HG03575 (cell line): ENCODE measurements at regions not wholly inside any gene's neighbourhood (a gene's known extent, or its start where the extent isn't known, plus 50 kb on each side); places are given as distances from the start of the nearest gene placed in this dataset.
"Not testable (repeated sequence)": the region's sequence is repeated elsewhere in the genome, so short reads cannot be mapped to it uniquely, and the experiment has no call there.

ENCODE experiments used
- ATAC-seq: cut with Tn5 transposase; IDR thresholded peaks from one replicate; pipeline ENCODE4 v1.9.1; 2021; ENCODE audit not compliant: unreplicated experiment, insufficient number of reproducible peaks, low FRiP score; ENCODE audit errors: extremely low read depth

DNA sequence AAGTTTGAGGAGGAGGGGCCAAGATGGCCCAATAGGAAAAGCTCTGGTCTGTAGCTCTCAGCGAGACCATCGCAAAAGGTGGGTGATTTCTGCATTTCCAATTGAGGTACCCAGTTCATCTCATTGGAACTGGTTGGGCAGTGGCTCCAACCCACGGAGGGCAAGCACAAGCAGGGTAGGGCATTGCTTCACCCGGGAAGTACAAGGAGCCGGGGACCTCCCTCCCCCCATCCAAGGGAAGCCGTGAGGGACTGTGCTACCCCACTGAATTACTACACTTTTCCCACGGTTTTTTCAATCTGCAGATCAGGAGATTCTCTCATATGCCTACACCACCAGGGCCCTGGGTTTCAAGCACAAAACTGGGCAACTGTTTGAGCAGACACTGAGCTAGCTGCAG is 58.0 kb upstream of the EFCAB3 start:
- no peak for ATAC-seq

DNA sequence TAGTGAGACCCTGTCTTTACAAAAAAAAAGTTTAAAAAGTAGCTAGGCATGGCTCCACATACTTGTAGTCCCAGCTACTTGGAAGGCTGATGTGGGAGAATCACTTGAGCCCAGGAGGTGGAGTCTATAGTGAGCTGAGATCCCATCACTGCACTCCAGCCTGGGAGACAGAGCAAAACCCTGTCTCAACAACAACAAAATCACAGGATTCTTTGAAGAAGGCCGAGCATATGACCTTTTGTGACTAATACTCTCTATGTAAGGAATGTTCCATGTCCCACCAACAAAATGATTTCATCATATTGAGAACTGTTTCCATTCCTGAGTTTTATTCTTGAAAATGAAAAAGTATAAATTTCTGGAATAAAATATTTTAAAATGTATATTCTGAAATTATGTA is 58.9 kb upstream of the EFCAB3 start:
- no peak for ATAC-seq

DNA sequence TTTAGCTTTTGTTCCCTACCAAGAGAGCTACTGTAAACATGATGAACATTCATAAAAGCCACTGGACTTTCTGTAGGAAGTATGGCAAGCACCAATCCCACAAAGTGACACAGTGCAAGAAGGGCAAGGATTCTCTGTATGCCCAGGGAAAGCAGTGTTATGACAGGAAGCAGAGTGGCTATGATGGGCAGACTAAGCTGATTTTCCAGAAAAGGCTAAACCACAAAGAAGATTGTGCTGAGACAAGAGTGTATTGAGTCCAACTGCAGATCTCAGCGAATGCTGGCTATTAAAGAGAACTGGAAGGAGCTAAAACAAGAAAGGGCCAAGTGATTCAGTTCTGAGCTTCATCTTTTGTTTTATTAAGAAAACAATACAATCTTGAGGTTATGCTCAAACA is 60.5 kb upstream of the EFCAB3 start:
- no peak for ATAC-seq

- no peak for ATAC-seq
These were observed 71.0 kb upstream of the EFCAB3 start for GRCh38 chr17:62309396-62309795.

- ATAC-seq: no peak
These were observed 73.2 kb upstream of the EFCAB3 start for GRCh38 chr17:62307196-62307595.

GRCh38 chr17:62303476-62303875 is 76.9 kb upstream of the EFCAB3 start:
- ATAC-seq: no peak

GRCh38 chr17:62300697-62301096 is 79.7 kb upstream of the EFCAB3 start:
- ATAC-seq: no peak

GRCh38 chr17:62275290-62275689 is 105.1 kb upstream of the EFCAB3 start:
- not testable (repeated sequence) for ATAC-seq

GRCh38 chr17:62268361-62268760 is 112.0 kb upstream of the EFCAB3 start:
- ATAC-seq: not testable (repeated sequence)

DNA sequence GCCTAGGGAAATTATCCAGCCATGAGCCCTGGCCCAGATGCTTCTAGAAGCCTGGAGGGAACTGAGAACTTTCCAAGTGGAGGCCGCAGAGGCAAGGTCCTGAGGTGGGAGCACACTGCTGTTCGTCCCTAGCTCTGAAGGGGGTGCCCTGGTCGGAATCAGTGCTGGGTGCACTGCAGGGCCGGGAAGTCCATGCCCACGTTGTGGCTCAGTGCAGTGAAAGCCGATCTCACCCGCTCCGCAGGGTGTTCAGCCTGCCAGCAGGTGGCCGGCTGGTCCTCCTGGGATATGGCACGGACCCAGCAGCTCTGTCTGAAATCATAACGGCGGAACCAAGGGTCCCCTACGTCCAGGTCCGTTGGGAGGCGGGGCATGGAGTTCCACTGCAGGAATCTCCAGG is 115.4 kb upstream of the EFCAB3 start:
- ATAC-seq: not testable (repeated sequence)

- ATAC-seq: not testable (repeated sequence)
These were observed 124.6 kb upstream of the EFCAB3 start for GRCh38 chr17:62255791-62256190.

GRCh38 chr17:62242076-62242475 is 138.3 kb upstream of the EFCAB3 start:
- not testable (repeated sequence) for ATAC-seq

GRCh38 chr17:62239569-62239968 is 140.8 kb upstream of the EFCAB3 start:
- not testable (repeated sequence) for ATAC-seq

GRCh38 chr17:62238551-62239338 is 141.6 kb upstream of the EFCAB3 start:
- ATAC-seq: not testable (repeated sequence)

- not testable (repeated sequence) for ATAC-seq
These were observed 146.4 kb upstream of the EFCAB3 start for GRCh38 chr17:62233822-62234481.

GRCh38 chr17:62231293-62231692 is 149.1 kb upstream of the EFCAB3 start:
- not testable (repeated sequence) for ATAC-seq

- ATAC-seq: not testable (repeated sequence)
These were observed 153.6 kb upstream of the EFCAB3 start for GRCh38 chr17:62226610-62227240.

GRCh38 chr17:62223585-62223984 is 156.8 kb upstream of the EFCAB3 start:
- ATAC-seq: not testable (repeated sequence)

- ATAC-seq: no peak
These were observed 154.3 kb upstream of the MED13 start for GRCh38 chr17:62219221-62219899.
